ENCODE measurements at regions not wholly inside any gene's neighbourhood (a gene's known extent, or its start where the extent isn't known, plus 50 kb on each side); places are given as distances from the start of the nearest gene placed in this dataset.
"Not testable (repeated sequence)": the region's sequence is repeated elsewhere in the genome, so short reads cannot be mapped to it uniquely, and the experiment has no call there.

DNA sequence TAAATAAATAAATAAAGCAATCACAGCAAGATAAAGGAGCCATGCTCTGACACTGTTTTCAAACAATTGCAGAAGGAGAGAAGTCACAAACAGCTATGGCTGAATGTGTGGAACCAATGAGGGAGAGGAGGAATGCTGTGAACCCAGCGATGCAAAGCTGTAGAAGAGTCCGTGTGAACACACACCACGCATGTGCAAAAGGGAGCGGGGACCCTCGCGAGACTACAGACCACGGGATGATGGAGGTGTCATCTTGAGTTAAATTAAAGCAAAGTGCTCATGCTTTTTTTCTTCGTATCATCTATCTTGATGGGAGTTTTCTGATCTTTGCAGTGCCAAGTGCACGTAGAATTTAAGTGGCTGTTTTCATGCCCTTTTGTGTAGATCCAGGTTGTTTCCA is 123.8 kb upstream of the CDH5 start:
- no peak for DNase-seq (ENCODE audit: low spot score)

DNA sequence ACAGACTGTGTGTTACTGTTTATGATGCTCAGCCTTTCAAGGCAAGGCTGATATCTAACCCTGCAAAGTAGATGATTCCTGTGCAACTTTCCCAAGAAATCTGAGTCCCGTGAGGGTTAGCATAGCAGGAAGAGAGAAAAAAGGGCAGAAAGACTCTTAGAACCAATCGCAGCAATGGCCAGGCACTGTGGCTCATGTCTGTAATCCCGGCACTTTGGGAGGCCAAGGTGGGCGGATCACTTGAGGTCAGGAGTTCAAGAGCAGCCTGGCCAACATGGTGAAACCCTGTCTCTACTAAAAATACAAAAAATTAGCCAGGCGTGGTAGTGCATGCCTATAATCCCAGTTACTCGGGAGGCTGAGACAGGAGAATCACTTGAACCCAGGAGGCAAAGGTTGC is 124.3 kb upstream of the CDH5 start:
- not testable (repeated sequence) for DNase-seq (ENCODE audit: low spot score)

DNA sequence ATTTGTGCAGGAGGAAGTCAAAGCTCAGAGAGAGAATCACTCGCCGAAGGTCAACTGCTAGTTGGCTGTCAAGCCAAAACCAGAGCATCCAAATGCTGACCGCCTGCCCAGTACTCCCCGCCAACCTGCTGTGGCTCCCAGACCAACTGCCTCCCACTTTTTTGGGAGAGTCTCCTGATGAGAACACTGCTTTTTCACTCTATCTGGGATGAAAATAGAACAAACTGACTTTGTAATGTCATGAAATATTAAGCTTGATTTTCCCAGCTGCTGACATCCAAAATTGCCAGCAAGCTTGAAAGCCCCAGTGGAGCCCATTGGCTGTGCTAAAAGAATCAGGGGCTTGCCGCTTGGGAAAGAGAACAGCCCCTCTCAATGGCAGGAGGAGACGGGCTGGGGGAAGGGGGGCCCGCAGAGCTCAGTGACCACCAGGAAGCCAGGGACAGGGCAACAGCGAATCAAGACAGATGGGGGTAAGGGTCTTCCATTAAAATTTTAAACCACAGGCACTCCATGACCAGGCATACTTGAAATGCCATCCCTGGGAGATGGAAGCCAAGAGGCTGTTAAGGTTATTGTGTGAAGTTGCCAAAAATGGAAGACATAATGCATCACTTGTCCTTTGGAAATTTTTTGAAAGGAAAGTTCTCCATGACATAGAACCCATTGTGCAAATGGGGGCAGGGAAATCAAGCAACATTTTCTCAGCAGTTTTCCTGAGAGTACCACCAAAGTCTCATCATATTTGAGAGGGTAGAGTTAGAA is 125.7 kb upstream of the CDH5 start:
- no peak for DNase-seq (ENCODE audit: low spot score)

DNA sequence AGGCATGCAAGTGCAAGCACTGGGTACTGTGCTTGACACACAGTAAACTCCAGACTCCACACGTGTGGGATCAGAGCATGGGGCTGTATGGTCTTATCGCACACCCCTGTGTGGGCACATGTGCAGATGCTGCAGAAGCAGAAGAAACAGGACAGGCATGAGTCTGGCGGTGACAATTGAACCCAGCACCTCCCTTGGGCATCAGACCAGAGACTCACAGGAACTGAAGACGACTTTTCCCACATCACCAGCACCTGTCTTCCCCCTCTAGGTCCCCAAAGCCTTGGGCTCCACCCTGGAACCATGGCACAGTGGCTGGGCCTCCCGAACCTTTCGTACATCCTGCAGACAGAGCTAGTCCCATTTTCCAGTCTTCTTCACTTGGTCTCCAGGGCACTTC is 126.4 kb upstream of the CDH5 start:
- no peak for DNase-seq (ENCODE audit: low spot score)

DNA sequence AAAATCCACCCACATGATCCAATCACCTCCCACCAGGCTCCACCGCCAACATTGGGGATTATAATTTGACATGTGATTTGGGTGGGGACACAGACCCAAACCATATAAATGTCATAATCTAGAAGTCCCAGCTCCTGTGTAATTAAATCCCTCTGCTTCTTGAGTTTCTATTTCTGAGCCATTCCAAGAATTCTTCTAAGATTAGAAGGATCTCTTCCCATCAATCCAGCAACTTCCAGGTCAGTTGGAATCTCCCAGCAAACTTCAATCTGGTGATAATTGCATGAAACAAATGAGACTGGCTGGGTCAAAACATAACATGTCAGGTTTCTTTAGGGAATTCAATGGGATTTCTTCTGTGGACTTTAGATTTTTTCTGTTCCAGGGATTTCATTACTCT is 127.8 kb upstream of the CDH5 start:
- no peak for DNase-seq (ENCODE audit: low spot score)

DNA sequence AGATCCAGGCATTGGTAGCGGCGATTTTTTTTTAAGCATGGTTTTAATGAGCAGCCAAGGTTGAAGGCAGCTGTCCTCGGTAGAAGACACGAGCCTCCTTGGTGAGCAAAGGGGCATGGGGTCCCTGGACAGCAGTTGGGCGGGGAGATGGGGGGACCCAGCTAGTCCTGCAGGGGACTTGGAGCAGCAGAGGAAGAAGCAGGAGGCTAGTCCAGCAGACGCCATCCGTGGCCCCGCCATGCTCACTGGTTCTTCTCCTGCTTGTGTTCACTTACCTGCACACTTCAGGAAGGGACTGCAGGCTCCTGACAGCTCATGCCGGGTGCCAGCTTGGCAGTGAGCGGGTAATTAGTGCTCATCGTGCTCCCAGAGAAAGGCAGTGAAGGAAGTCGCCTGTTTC is 130.2 kb upstream of the CDH5 start:
- DNase-seq (ENCODE audit: low spot score): no peak

DNA sequence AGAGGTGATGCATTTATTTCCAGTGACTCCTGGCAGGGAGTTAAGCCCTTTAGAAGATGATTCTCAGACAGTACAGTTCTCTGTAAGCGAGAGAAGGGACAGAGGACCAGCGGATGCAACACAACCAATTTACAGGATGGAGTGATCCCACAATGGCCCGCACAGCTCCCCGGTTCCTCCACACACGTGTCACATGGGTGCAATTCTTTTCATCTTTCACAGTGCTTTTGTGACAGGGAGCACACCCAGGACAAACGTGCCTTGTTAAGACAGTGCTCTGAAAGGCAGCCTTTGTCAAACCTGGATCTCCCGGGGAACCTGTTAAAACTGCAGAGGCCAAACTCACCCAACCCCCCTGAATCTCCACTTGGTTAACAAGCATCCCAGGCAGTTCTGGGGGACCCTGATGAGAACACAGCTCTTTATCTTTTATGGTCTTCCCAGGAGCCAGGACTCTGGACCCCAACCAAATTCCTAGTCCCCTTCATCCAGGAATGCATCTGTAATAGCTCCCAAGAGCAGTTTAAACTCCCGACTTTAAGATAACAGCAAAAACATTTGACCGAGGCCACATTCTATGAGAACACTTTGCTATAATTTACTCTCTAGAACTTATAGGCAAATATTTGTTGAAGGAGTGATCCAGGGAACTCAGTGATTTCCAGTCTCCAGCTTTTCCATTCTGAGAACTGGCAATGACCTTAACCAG is 134.9 kb upstream of the CDH5 start:
- DNase-seq (ENCODE audit: low spot score): no peak

DNA sequence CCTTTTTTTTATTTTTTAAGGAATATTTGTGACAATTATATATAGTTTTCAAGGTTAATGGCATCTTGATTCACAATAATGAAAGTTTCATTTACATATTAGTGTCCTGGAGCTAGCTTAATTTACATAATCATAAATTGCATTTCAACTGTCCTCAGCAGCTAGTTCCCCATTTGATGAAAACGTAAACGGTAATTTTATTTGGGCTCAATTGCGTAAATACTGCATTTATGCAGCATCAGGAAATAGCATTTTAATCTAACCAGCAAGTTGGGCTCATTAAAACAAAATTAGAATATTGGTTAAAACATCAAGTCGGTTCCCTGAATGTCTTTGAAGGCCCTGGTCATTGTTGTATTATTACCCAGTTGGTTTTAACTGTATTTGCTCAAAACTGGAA is 136.8 kb upstream of the CDH5 start:
- no peak for DNase-seq (ENCODE audit: low spot score)

DNA sequence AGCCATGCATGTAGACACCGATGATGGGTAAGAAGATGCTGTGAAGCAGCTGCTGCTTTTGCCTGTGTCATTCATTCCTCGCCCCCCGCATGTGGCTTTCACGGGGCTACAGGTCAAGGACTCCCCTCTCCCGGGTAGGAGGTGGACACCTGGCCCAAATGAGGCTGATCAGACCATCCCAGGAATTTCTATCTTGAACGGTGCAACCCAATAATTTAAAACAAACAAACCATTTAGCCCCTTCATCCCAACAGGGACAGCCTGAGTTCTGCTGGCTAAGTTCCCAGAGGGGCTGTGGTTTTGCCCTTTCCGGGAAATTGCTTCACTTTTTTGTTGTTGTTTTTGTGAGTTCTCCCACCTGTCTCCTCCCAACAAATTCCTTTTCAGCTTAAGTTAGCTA is 137.7 kb upstream of the CDH5 start:
- no peak for DNase-seq (ENCODE audit: low spot score)

DNA sequence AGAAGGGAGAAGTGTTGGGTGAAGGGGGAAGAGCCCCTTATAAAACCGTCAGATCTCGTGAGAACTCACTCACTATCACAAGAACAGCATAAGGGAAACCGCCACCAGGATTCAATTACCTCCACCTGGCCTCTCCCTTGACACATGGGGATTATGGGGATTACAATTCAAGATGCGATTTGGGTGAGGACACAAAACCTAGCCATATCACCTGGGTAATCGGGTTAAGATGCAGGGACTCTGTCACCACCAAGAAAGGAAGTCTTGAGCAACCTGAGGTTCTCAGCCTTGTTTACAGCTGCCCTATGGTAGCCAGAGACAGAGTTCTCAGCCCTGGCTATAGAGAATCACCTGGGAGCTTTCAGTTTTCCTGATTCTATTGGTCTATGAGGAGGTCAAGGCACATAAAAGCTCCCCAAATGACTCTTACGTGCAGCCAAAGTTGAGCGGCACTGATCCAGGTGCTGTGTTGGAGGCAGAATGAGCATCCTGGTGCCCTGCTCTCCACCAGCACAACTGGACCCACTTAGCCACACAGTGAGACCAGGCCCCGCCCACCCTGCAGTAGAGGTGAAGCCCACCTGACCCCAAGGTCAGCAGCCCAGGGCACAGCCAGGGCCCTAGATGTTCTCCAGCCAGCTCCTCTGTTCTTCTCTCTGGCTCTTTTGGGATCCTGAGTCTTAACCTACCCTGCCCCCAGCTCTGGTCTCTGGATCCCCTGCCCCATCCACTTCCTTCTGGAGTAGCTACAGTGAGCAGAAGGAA is 138.5 kb upstream of the CDH5 start:
- no peak for DNase-seq (ENCODE audit: low spot score)

DNA sequence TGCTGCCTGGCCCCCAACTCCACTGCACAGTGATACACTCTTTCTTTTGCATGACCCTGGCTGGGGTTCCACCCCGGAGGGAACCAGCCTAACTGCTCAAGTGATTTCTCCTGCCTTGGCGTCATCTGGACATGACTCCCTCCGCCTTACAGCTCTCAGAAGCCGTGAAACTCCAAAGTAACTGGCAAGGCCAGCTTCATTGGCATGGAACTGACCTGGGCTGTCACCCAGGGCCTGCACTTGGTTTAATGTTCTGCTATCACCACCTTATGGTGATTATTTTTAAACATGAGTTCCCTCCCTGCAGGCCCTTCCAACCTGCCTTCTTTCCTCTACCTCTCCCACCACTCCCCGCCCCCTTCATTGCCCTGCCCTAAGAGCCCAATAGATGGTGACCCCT is 139.7 kb upstream of the CDH5 start:
- no peak for DNase-seq (ENCODE audit: low spot score)

DNA sequence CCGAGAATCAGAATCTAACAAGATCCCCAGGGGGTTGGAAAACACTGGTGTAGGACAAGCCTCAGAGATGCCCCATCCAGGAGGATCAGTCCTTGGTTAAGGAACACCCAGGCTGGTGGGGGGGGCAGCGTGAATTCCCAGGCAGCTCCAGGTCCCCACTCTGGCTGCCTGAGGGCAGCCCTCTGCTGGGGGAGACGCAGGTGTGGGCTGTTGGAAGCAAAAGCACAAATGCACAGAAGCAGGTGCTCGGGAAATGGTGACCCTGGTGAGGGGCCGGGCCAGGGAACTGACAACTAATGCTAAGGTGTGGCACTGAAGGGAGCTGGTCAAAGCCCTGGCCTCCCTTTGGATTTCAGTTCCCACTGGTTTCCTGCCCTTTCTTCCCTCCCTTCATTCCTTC is 140.8 kb upstream of the CDH5 start:
- DNase-seq (ENCODE audit: low spot score): no peak

DNA sequence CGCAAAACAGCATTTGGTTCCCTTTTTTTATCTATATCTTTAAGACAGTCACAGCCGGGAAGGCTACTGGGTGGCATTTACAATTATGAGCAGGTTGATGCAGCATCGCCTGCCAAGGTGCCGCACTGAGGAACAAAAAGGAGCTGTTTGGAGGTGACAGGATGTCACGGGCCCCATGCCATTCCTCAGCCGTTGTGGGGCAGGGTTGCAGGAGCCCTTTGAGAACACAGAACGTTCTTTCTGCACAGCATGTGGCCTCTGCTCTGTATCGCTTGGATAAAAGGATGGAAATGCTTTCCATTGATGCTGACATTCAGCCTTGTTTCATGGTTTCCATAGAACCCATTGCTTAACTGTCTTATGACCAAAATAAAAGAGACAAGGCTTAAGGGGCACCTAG is 141.9 kb upstream of the CDH5 start:
- no peak for DNase-seq (ENCODE audit: low spot score)

DNA sequence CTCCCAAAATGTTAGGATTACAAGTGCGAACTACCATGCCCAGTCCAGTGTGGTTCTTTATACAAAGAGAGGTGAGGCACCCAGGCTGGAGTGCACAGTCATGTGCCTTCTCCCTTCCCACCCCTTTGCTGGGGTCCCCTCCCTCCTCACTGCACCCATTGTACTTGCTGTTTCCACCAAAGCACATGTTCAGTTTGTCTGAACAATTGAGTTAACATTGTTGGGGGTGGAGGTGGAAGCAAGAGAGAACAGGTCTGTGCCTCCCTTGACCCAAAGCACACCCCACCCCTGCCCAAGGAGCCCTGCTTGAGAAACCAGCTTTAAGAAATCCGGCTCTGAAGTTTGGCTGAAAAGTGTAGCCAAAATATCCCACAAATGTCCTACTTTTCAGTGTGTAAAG is 142.3 kb upstream of the CDH5 start:
- no peak for DNase-seq (ENCODE audit: low spot score)

DNA sequence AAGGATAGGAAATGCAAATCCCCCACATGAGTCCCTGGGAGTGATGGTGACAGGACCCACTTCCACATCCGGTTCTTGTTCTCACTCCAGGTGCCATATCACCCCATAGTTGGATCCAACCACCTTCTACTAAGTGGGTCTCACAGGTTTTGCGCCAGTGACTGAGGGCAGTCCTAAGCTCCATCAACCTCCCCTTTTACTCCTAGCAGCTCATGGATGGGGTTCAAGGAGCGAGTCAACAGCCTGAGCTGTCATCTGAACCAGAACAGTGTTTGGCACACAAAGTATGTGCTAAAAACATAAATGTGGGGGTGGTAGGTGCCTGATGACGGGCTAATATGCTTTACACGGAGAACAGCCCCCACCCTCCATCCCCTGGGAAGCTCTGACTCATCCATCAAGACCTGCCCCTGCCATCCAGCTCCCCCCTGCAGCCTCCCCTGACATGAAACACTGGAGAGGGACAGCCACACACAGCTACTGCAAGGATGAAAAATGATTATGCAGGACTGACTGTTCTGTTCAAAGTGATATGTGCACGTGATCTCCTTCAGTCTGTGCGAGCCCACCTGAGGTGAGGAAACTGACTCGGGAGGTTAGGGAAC is 143.2 kb upstream of the CDH5 start:
- no peak for DNase-seq (ENCODE audit: low spot score)

DNA sequence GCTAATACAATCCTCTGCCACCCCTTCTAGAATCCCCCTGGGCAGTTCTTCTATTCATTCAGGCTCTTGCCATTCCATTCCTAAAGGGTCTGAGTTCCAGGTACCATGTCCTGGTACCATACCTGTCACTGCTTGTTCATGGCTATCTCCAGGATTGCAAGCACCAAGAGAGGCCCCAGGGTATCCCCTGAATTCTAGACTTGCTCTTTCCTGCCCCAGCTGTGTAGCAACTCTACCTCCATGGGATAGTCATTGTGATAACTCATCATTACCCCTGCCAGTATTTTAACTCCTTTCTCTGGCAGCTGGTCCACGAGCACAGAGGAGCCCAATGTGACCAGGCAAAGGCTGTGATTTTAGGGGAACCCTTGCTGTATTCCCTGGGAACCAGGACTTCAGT is 143.7 kb upstream of the CDH5 start:
- no peak for DNase-seq (ENCODE audit: low spot score)

DNA sequence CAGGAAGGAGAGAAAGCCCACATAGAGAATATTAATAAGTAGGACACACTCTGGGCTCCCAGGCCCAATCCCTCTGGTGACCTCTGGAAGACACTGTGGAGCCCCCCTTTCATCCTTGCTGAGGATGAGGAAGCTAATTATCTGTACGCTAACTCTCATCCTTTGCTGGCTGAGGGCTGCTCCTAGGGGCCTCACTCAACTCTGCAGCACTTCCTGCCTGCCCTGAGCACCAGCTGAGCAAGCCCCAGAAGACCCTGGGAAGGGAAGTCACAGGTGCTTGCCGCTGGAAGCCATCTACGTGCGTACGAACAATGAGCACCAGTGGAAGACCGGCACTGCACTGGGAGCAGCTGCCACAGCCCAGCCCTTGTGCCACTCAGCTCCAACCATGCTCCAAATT is 145.8 kb upstream of the CDH5 start:
- DNase-seq (ENCODE audit: low spot score): no peak

DNA sequence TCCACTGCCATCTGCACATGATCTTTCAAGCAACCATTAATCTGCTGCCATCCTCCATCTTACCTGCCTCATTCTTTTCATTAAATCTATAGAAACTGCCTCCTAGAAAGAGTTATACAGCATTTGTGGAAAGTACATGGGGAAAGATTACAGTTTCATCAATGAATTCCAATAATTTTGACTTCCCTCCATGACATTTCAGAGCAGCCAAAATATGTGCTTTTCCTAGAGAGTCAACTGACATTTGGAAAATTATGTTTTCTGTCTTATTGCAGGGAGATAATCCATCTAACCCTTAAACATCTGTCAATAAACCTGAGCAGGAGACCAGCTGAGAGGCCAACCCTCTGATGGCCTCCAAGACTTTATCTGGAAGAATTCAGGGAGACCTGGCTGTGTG is 147.0 kb upstream of the CDH5 start:
- no peak for DNase-seq (ENCODE audit: low spot score)

DNA sequence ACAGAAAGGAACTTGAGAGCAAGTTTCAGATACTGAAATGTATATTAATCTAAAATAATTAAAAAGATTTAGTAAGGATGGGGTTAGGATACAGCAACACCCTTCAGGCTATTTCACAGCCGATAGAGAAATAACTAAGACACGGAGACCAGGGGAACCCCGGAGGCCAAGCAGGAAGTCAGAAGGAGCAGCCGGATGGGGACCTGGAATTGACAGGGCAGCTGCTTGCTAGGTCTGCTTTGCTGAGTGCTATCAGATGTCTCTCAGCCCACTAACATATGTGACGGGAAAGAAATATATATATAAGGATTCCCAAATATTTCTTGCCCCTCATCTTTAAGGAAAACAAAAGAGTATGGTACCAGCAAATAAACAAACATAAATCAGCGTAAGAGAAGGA is 154.1 kb upstream of the CDH5 start:
- DNase-seq (ENCODE audit: low spot score): no peak

DNA sequence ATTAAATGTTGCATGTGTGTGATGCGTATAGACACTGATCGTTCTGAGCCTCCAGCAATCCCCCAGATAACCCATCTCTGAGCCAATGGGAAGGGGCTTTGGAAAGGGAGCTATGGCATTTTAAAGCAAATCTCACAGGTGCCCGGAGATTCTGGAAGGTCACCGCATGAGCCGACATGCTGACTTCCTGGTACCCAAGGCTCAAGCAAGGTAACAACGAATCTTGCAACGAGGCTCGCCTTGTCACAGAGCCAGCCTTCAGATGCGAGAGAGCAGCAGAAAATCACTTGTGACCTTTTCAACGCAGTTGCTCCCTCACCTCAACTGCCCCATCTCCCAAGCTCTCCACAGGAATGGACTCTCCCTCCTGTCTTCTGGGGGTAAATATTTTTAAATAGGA is 154.8 kb upstream of the CDH5 start:
- no peak for DNase-seq (ENCODE audit: low spot score)

DNA sequence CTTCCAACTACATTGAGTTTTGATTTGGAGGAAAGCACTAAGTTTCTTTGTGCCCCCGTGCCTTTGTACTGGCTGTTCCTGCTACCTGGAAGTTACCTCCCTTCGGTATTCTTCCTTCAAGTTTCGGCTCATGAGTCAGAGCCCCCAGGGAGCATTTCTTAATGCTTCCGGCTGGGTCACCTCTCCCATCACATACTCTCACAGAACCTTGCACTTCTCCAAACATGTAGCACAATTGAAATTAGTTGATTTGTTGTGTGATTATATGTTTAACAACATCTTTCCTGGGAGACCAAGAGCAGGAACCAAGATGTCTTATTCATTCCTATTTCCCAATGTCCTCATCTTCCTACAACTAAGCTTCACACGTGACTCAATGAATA is 158.6 kb upstream of the CDH5 start:
- DNase-seq (ENCODE audit: low spot score): no peak

DNA sequence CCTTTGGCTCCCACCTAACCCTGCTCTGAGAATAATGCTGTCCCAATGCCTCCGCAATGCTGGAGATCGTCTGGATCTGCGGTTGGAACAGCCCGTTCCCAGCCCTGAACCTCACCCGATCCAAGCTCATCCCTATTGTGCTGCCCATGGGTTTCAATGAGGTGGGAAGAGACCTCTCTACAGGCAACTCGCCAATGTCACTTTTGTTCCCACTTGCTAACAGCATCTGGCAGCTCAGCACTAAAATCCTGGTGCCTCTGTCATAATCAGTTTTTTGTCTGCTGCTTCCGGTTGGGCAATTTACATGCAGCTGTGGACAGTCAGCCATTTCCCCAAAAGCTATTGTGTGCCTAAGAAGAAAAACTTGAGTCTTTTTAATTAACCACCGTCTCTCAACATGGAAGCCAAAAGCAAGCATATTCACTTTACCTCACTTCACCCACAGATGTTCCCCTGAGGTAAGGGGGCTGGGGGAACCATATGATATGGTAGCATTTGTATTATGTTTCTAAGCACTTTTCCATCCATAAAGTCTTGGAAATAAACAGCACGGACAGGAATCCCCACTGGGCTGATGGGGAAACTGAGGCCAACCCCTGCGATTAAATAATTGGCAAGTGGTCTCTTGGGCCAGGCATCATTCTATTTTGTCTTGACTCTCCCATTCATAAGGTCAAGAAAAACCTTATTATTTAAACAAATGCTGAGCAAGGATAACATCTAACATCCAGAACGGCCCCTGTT is 159.2 kb upstream of the CDH5 start:
- DNase-seq (ENCODE audit: low spot score): no peak
